ENCODE measurements at regions not wholly inside any gene's neighbourhood (a gene's known extent, or its start where the extent isn't known, plus 50 kb on each side); places are given as distances from the start of the nearest gene placed in this dataset.
"Not testable (repeated sequence)": the region's sequence is repeated elsewhere in the genome, so short reads cannot be mapped to it uniquely, and the experiment has no call there.

- DNase-seq = no peak
Observed at GRCh38 chr5:117118499-117118898, 543.9 kb upstream of the SEMA6A start.

DNA sequence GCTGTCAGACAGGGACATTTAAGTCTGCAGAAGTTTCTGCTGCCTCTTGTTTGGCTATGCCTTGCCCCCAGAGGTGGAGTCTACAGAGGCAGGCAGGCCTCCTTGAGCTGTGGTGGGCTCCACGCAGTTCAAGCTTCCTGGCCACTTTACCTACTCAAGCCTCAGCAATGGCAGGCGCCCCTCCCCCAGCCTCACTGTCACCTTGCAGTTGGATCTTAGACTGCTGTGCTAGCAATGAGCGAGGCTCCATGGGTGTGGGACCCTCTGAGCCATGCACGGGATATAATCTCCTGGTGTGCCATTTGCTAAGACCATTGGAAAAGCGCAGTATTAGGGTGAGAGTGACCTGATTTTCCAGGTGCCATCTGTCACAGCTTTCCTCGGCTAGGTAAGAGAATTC is 542.7 kb upstream of the SEMA6A start:
- not testable (repeated sequence) for DNase-seq

DNA sequence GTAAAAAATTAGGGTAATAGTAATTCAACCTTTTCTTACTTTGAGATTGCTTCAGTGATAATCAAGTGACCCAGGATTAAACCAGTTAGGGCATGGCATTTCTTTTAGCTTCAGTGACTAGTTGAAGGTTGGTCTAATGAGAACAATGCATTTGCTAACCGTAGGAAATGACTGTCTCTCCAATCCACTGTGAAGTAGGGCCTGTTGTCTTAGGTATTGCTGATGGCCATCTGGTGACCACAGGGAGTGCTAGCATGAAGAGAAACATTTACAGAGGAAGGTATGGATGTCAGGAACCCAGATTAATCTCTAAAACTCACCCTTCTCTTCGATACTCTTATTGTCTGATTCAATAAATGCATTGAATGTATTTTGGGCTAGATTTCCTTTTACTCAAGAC is 535.9 kb upstream of the SEMA6A start:
- no peak for DNase-seq

GRCh38 chr5:117107859-117108258 is 533.2 kb upstream of the SEMA6A start:
- no peak for DNase-seq

GRCh38 chr5:117103703-117104102 is 529.1 kb upstream of the SEMA6A start:
- no peak for DNase-seq

DNA sequence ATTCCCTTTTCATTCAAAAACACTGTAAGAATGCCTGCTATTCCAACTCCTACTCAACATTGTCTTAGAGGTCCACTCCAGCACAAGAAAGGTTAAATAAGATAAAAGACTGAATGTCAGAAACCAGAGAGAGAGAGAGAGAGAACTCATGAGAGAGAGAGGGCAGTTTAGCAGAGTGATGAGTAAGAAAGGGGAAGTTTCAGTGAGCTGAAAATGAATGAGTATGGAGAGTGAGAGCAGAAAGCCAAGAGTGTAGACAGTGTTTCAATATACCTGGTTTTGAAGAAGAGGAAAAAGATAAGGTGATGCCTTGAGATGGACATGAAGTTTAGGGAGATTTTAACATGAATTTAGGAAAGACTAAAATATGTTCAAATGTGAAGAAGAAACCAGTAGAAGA is 528.0 kb upstream of the SEMA6A start:
- DNase-seq = no peak

DNA sequence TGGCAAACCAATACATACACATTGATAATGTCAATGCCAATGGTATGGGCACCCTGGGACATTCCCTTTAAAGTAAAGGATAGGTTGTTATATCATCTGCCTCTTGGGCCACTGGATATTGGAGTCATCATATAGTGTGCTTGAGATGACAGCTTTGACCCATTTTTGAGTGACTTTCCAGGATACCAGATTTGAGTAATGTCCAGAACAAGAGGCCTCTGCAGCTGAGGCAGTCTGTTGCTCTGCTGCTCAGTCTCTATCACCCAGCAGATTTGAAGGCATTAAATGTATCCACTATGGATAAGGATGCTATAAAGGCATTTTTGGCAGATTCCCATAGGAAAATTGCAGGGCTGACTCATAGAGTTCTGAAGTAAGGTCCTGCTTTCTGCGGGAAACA is 525.6 kb upstream of the SEMA6A start:
- DNase-seq = no peak

GRCh38 chr5:117098094-117098493 is 523.5 kb upstream of the SEMA6A start:
- no peak for DNase-seq

- DNase-seq = no peak
Observed at GRCh38 chr5:117095346-117096332, 521.0 kb upstream of the SEMA6A start.

GRCh38 chr5:117094114-117094815 is 519.6 kb upstream of the SEMA6A start:
- DNase-seq = no peak

GRCh38 chr5:117093653-117094052 is 519.0 kb upstream of the SEMA6A start:
- DNase-seq = no peak

GRCh38 chr5:117089001-117089400 is 514.4 kb upstream of the SEMA6A start:
- no peak for DNase-seq

DNA sequence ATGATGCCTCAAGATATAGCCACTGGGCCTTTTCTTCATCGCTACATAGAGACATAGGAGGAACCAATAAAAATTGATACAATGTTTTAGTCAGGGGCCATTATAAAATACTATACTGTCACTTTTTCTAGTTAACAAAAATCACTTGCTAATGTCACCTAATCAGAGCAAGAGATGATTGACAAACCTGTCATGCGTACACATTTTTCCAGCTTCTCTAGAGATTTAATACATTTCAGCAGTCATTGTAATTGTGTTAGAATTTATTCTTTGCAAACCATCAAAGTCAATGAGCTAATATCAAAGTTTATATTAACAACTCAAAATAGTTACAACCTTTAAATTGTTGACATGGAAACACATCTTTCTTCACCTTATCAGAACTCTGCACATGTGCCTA is 513.6 kb upstream of the SEMA6A start:
- no peak for DNase-seq

GRCh38 chr5:117084067-117084466 is 509.4 kb upstream of the SEMA6A start:
- peak; percentile 12 for DNase-seq

- no peak for DNase-seq
Observed at GRCh38 chr5:117082977-117083376, 508.4 kb upstream of the SEMA6A start.

GRCh38 chr5:117077142-117077541 is 502.5 kb upstream of the SEMA6A start:
- DNase-seq = no peak

DNA sequence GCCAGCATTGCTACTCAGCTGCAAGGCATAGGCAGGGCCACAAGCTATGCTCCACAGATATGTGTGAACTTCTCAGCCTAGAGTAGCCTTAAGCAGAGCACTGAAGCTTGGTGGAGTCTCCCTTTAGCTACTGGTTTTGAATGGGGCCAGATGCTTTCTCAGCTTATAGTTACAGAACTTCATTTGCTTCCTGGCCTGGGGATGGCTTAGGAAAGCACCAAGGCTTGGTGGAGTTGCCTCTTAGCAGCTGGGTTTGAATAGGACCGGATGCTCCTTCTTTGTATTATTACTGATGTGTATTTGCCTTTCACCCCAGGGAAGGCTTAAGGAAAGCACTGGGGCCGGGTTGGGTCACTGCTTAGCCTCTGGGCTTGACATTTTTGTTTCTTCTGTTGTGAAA is 497.8 kb upstream of the SEMA6A start:
- DNase-seq = no peak

DNA sequence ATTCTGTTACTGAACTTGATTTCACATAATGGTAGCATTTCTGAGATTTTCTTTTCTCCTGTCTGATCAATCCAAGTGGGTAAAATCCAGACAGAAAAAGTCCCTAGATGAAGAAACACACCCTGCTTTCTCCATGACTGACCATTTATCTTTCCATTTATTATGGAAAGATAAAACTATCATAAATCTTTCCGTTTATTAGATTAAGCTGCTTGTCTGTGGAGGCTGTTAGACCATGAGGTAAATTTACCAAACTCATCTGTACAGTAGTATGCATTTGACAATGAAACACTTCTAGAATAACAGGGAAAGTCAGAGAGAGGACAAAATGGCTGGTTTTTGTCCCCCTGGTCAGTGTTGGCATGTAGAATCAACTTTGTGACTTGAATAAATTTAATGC is 491.2 kb upstream of the SEMA6A start:
- DNase-seq = no peak

GRCh38 chr5:117065161-117065560 is 490.5 kb upstream of the SEMA6A start:
- DNase-seq = no peak

DNA sequence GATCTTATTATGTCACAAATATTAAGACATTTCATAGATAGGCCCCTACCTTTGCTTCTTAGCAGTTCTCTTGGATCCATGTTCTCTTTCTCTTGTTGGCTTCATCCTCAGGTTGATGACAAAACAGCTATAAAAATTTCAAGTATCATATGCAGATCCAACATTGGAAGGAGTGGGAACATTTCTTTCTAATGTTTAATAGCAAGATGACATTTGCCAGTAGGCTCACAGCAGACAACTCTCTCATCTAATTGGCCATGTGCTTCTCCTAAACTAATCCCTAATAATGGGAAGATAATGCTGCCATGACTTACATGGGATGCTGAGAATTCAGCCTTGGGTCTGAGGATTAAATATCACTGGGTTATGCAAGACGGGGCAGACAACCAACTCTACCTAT is 485.5 kb upstream of the SEMA6A start:
- DNase-seq = no peak

DNA sequence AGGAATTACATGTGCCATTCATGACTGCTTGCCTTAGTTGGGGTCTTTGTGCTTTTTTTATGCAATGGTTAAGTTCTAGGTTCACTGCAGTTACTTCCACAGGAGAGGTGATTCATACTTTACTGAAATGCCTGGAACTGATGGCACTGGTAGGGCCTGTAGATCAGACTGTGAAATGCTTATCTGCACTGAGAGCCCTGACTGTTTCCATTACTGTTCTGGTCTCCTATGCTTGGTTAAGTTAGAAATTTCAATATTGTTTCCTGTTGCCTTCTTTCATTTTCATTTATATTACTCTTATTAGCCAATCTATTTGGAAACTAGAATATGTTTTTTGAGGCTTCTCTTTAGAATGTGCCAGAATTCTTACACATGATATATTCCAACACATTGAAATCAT is 484.1 kb upstream of the SEMA6A start:
- DNase-seq = no peak

DNA sequence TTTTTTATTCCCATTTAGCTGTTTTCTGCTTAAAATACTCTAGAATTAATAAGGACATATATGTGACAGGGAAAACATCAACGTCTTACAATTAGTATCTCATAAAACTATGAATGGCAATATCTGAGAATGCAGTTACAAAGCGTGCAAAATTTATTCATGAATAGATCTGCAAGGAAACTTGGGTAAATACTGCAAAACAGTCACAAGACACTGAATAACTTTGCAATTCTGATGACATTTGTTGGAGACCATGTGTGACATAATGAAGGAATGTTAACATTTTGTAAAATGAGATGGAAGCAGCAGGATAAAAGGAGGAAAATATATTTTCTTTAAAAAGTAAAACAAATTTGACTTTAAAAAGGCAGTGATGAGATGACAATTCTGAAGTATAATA is 480.9 kb upstream of the SEMA6A start:
- no peak for DNase-seq

GRCh38 chr5:117054911-117055310 is 480.3 kb upstream of the SEMA6A start:
- DNase-seq = peak; percentile 1

- DNase-seq = no peak
Observed at GRCh38 chr5:117054141-117054540, 479.5 kb upstream of the SEMA6A start.

All from skin of body (tissue), 1 donor.